ENCODE measurements at regions not wholly inside any gene's neighbourhood (a gene's known extent, or its start where the extent isn't known, plus 50 kb on each side); places are given as distances from the start of the nearest gene placed in this dataset.
"Not testable (repeated sequence)": the region's sequence is repeated elsewhere in the genome, so short reads cannot be mapped to it uniquely, and the experiment has no call there.

DNA sequence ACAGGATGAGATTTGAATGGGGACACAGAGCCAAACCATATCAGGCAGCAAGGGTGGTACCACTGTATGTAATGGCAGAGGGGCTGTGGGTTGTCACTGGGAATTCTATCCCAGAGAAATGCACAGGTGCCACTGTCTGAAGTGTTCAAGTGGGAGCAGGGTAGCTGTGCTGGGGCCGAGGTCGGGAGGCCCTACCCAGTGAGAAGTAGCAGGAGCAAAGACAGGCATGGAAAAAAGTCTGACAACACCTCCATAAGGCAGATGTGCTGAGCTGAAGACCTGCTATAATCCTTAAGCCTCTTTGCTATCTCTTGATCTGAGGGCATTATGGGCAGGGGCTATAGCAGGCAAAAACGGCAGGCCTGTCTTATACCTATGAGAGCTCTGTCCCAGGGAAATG lies 86.9 kb upstream of the ANKRD20A1 start:
- DNase-seq; H3K9me3 ChIP-seq (replicated peaks in 1 of 3); H3K4me3 ChIP-seq; H3K27me3 ChIP-seq; H3K27ac ChIP-seq; H3K4me1 ChIP-seq (replicated peaks in 1 of 2); intact Hi-C loops (cut with DNase I); H3K36me3 ChIP-seq (replicated peaks in 1 of 2): not testable (repeated sequence)
- WGBS, 4 donors: 77 to 95% (median 80%) methylated on average over 2 of the region's 3 CpGs; no CpG with 5 or more reads in 1 of the 4 donors

DNA sequence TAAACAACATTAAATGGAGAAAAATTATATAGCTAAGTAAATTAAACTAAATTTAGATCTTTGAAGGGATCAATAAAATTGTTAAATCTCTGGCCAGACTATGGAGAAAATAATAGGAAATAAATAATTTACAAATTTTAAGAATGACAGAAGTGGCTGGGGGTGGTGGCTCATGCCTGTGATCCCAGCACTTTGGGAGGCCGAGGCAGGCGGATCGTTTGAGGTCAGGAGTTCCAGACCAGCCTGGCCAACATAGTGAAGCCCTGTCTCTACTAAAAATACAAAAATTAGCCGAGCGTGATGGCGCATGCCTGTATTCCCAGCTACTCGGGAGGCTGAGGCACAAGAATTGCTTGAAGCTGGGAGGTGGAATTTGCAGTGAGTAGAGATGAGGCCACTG lies 58.6 kb upstream of the ANKRD20A1 start:
- intact Hi-C loops (cut with DNase I); H3K27me3 ChIP-seq; H3K4me1 ChIP-seq (replicated peaks in 1 of 2); DNase-seq; H3K27ac ChIP-seq; H3K36me3 ChIP-seq (replicated peaks in 1 of 2); H3K9me3 ChIP-seq (replicated peaks in 1 of 3); H3K4me3 ChIP-seq: not testable (repeated sequence)
- 77 to 87% (median 79%) methylated on average over 3 to 6 of the region's 7 CpGs for WGBS, 4 donors

Small RNA genes in the stretch of these regions (small RNA-seq; reads per million reads assigned to genes)
- gene AL627230.1 (0 reads per million in 2 donors), gene AL627230.3 (0 reads per million in 2 donors), gene AL627230.5 (0 reads per million in 2 donors), gene AL627230.6 (0 reads per million in 2 donors), gene AL627230.8 (0 reads per million in 2 donors), gene FAM27B (0 reads per million in 2 donors), gene RF00156 (0 reads per million in 2 donors), gene RN7SL787P (0 reads per million in 2 donors)
